Astrocyte of the cerebellum (primary cell): ENCODE measurements at regions not wholly inside any gene's neighbourhood (a gene's known extent, or its start where the extent isn't known, plus 50 kb on each side); places are given as distances from the start of the nearest gene placed in this dataset.

Source experiments
- DNase-seq: peaks from one replicate; pipeline ENCODE4 v3.0.0-alpha.2; 2011; ENCODE audit warnings: low read depth
- H3K4me3 ChIP-seq: 2 replicates; pipeline ENCODE4 v1.5.1; 2011; ENCODE audit warnings: mild to moderate bottlenecking, low read depth, low read length, moderate library complexity
- in situ Hi-C: cut with HindIII; loops from 2 replicates; pipeline ENCODE4 v1.10.0; 2017; ENCODE audit warnings: low sequenced_read_pairs
- TF ChIP-seq, protein P1 (sequence below): IDR thresholded peaks from 2 replicates; pipeline ENCODE4 v1.5.1; 2012; ENCODE audit warnings: low read length, low read depth, moderate library complexity, mild to moderate bottlenecking; ENCODE audit errors: missing control alignments

DNA sequence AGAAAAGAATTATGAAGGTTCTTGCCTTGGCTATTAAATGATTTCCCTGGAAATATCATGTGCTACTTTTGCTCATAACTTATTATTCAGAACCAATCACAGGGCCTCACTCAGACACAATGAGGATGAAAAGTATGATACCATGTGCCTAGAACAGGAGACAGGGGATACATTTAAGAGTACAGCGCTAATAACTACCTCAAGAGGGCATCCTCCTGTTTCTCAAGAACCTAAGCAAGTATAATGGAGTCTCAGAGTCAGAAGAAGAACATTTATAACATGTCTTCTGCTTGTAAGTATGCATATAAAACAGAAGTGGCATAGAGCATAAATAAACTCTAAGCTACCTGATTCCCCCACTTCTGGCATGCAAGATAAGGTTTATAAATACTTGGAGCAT lies 125.4 kb upstream of the MME start:
- TF ChIP-seq, protein P1, sequence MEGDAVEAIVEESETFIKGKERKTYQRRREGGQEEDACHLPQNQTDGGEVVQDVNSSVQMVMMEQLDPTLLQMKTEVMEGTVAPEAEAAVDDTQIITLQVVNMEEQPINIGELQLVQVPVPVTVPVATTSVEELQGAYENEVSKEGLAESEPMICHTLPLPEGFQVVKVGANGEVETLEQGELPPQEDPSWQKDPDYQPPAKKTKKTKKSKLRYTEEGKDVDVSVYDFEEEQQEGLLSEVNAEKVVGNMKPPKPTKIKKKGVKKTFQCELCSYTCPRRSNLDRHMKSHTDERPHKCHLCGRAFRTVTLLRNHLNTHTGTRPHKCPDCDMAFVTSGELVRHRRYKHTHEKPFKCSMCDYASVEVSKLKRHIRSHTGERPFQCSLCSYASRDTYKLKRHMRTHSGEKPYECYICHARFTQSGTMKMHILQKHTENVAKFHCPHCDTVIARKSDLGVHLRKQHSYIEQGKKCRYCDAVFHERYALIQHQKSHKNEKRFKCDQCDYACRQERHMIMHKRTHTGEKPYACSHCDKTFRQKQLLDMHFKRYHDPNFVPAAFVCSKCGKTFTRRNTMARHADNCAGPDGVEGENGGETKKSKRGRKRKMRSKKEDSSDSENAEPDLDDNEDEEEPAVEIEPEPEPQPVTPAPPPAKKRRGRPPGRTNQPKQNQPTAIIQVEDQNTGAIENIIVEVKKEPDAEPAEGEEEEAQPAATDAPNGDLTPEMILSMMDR: peak; percentile 22
- DNase-seq: no peak
- no peak overlapping the region for H3K4me3 ChIP-seq
- in situ Hi-C loops: no loop called here

DNA sequence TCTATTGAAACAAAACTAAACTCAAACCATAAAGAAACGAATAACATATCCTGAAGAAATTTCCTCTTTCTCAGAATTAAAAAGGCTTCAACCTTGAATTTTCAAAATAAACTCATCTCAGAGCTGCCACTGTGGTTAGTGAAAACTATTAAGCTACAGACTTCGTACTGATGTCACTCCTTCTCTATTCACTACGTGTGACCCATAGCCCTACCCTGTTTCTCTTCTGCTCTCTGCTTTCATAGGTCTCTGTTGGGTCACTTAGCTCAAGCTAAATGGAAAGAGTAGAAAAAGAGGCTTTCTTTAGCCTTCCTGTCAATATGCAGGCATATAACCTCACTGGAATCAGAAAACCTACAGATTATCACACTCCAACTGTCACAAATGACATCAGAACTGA lies 126.6 kb upstream of the MME start:
- no peak overlapping the region for H3K4me3 ChIP-seq
- in situ Hi-C loops: no loop called here
- DNase-seq: no peak

GRCh38 chr3:154952553-154952952 lies 127.6 kb upstream of the MME start:
- in situ Hi-C loops: no loop called here

More for the DNA sequence above, 126.6 kb upstream of the MME start:
- TF ChIP-seq, protein P1: no peak

GRCh38 chr3:154943981-154944380 lies 136.1 kb upstream of the MME start:
- no peak for DNase-seq
- TF ChIP-seq, protein P1: no peak
- no peak overlapping the region for H3K4me3 ChIP-seq
- in situ Hi-C loops: no loop called here

More at GRCh38 chr3:154952553-154952952, 127.6 kb upstream of the MME start:
- DNase-seq: no peak
- TF ChIP-seq, protein P1: no peak
- no peak overlapping the region for H3K4me3 ChIP-seq

DNA sequence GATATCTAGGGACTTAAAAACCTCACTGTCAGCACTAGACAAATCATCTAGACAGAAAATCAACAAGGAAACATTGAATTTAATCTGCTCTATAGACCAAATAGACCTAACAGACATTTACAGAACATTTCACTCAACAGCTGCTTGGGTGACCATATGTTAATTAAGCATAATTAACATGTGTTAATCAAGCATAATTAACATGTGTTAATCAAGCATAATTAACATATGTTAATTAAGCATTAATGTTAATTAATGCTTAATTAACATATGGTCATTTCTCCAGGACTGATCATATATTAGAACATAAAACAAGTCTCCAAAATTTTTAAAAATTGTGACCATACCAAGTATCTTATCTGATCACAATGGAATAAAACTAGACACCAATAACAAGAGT lies 137.3 kb upstream of the MME start:
- TF ChIP-seq, protein P1: no peak

DNA sequence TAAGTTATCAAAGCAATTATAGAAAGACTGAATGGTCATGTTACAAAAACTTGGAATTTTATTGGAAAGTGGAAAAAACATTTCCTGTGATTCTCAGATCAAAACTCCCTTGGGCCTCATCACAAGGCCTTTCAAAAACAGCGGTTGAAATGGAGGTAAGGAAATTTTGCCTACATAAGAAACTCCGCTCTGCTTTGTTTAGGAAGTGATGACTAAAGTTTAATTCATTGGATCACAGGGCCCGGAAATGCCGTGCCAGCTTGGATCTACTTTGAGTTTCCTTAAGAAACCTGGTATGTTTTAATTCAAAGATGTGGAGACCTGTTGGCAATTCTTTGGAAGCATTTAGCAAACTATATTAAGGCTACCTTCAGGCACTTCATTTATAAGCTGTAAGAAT lies 143.9 kb upstream of the MME start:
- in situ Hi-C loops: no loop called here
- DNase-seq: no peak
- TF ChIP-seq, protein P1: no peak
- H3K4me3 ChIP-seq: no peak overlapping the region

More for the DNA sequence above, 137.3 kb upstream of the MME start:
- DNase-seq: no peak
- H3K4me3 ChIP-seq: no peak overlapping the region
- in situ Hi-C loops: no loop called here

DNA sequence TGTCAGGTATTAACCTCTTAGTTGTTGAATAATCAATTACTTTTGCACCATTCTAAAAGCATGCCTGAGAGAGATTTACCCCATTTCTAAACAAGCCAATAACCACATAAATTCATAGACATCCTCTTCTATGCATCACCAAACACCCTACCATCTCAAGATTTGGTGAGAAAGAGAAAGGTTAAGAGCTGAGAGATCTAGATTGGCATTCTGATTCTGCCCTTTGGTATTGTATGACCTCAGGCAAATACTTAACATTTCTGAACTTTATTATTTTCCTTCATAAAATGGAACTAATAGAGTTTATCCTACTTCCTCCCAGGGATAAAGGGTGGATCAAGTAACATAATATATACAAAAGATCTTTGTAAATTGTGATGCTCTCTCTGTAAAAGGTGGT lies 146.5 kb upstream of the MME start:
- TF ChIP-seq, protein P1: no peak

More for the DNA sequence above, 146.5 kb upstream of the MME start:
- no peak overlapping the region for H3K4me3 ChIP-seq
- in situ Hi-C loops: no loop called here
- DNase-seq: no peak
